ENCODE measurements at regions not wholly inside any gene's neighbourhood (a gene's known extent, or its start where the extent isn't known, plus 50 kb on each side); places are given as distances from the start of the nearest gene placed in this dataset.
"Not testable (repeated sequence)": the region's sequence is repeated elsewhere in the genome, so short reads cannot be mapped to it uniquely, and the experiment has no call there.

DNA sequence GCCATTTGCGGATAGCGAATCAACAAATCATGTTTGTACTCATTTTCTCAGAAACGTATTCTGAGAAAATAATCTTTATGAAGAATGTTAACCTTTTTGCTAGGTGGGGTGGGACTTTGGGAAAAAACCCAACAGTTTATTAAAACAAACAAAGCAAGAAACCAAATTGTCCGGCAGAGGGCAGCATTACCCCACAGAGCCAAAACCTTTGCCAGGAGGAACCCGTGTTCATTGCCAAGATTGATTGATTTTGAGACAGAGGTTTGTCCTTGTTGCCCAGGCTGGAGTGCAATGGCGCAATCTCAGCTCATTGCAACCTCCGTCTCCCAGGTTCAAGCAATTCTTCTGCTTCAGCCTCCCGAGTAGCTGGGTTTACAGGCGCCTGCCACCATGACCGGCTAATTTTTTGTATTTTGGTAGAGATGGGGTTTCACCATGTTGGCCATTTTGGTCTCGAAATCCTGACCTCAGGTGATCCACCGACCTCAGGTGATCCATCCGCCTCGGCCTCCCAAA, 70.8 kb upstream of the RHOU start:
- DNase-seq (ENCODE audit: low read depth): peak; percentile 24
- TF ChIP-seq, protein P1, sequence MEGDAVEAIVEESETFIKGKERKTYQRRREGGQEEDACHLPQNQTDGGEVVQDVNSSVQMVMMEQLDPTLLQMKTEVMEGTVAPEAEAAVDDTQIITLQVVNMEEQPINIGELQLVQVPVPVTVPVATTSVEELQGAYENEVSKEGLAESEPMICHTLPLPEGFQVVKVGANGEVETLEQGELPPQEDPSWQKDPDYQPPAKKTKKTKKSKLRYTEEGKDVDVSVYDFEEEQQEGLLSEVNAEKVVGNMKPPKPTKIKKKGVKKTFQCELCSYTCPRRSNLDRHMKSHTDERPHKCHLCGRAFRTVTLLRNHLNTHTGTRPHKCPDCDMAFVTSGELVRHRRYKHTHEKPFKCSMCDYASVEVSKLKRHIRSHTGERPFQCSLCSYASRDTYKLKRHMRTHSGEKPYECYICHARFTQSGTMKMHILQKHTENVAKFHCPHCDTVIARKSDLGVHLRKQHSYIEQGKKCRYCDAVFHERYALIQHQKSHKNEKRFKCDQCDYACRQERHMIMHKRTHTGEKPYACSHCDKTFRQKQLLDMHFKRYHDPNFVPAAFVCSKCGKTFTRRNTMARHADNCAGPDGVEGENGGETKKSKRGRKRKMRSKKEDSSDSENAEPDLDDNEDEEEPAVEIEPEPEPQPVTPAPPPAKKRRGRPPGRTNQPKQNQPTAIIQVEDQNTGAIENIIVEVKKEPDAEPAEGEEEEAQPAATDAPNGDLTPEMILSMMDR (IDR thresholded peaks at IDR 0.05; ENCODE audit: control insufficient read depth, insufficient read depth, low read depth, low read length, missing control alignments): peak; percentile 75
- H3K4me3 ChIP-seq (ENCODE audit: control insufficient read depth, low read depth, low read length): no peak overlapping the region

DNA sequence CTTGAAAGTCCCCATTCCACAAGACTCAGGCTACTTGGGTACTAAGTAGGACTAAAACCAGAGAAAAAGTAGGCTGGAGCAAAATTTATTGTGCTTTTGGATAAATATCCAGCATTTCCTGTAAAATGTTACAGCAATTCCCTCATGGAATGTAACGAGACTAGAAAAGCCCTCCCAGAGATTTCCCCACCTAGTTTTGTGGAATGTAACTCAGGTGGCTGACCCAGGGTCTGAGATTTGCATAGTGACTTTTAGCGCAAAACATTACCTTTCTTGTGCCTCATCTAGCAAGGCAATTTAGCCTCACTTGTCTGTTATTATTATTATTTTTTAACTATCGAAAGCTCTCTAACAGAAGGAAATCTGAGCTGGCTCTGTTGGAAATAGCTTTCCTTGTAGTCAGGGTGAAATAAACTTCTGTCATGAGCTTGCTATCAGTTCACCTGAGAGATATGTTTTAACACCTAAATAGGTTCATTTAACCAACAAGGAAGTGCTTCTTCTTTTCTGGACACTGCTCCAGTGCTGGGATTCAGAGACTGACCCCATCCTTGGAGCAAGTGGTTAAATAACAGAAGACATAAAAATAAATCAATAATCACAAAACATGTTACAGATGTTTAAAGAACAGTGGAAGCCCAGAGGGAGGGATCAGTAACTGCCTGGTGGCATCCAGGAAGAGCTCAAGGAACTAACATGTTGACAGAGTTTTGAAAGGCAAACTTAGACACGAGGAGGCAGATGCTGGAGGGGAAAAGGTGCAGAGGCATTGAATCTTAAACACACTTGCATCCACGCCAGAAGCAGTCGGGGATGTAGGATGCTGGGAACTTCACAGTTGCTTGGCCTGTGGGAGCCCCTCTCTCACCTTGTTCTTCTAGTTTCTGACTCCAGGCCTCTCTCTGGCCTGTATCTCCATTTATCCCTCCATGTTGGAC, 68.3 kb upstream of the RHOU start:
- TF ChIP-seq, protein P1 (IDR thresholded peaks at IDR 0.05; ENCODE audit: control insufficient read depth, insufficient read depth, low read depth, low read length, missing control alignments): no peak
- no peak overlapping the region for H3K4me3 ChIP-seq (ENCODE audit: control insufficient read depth, low read depth, low read length)
- DNase-seq (ENCODE audit: low read depth): no peak

DNA sequence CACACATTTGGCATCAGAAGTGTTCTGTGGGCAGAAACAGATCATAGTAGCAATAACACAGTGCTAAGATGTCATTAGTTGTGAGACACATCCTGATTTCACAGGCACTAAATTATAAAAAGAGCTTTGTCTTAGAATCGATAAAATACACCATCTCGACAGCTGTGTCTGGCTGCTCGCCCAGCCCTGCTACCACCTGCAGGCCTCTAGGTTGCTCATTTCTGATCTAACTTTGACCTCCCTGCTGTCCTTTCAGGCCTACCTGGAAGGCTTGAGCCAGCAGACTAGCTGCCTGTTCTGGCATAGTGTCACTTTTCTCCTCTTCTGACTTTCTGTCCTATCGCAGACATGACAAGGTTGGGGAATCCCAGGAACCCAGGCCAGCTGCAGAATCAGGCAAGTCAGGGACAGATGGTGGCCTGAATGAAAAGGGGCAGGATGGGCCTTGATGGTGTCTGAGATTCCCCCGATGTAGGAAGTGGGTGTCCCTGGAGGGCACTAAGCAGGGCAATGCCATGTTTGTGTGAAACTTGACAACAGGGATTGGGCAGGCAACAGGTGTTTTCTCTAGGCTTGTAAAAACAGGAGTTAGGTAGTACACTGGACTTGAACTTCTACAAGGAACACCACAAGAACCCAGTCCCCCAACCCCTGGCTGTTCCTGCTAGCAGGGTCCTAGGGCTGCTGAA, 66.6 kb upstream of the RHOU start:
- no peak overlapping the region for H3K4me3 ChIP-seq (ENCODE audit: control insufficient read depth, low read depth, low read length)
- no peak for DNase-seq (ENCODE audit: low read depth)
- TF ChIP-seq, protein P1 (IDR thresholded peaks at IDR 0.05; ENCODE audit: control insufficient read depth, insufficient read depth, low read depth, low read length, missing control alignments): no peak

DNA sequence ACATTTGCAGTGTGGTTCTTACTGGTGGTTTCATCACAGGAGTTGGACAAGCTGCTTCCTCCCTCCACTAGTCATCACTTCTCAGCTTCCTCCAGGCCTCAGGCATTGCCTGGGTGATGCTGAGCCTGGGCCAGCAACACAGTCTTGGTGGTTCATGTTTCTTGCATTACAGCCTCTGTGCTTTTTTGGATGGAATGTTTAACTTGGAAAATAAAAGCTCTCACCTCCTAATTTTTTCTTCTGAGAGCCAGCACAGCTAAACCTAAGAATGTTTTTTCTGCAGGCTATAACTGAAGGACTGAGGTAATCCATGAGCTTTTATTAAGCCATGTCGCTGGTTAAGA, 66.1 kb upstream of the RHOU start:
- no peak overlapping the region for H3K4me3 ChIP-seq (ENCODE audit: control insufficient read depth, low read depth, low read length)
- TF ChIP-seq, protein P1 (IDR thresholded peaks at IDR 0.05; ENCODE audit: control insufficient read depth, insufficient read depth, low read depth, low read length, missing control alignments): no peak
- peak; percentile 55 for DNase-seq (ENCODE audit: low read depth)

DNA sequence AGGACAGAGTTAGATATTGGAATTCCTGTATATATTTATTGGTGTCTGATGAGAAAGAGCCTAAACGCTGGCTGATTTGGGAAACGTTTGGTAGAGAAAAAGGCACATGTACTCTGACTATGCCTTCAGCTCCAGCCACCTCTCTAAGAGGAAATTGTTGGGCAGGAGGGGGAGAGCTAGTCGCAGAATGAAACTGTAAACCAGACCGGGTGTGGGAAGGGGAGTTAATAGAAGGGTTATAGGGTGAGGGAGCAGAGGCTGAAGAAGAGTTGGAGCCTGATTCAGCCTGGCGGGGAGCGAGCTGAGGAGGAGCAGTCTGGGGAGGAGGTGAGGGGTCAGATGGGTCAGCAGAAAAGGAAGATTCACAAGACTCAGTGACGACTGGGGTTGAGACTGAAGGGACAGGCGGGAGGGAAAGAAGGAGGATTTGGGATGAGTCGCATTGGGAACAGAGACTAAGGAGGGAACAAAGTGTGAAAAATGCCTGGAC, 54.2 kb upstream of the RHOU start:
- DNase-seq (ENCODE audit: low read depth); H3K4me3 ChIP-seq (ENCODE audit: control insufficient read depth, low read depth, low read length): not testable (repeated sequence)

DNA sequence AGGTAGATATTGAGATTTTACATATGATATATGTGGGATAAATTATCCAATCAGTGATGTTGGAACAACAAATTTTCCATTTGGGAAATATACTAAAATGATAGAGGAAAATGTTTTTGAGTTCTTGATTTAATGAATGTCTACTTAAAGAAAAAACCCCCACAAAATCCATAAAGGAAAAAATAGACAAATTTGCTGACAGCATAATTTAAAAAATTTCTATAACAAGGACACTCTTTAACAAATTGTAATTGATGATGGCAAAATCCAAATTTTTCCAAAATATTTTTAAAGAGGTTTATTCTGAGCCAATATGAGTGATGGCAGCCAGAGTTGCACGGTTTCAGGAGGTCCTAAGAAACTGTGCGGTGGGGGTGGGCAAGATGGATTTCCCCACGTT, 51.9 kb upstream of the RHOU start:
- TF ChIP-seq, protein P1 (IDR thresholded peaks at IDR 0.05; ENCODE audit: control insufficient read depth, insufficient read depth, low read depth, low read length, missing control alignments): no peak
- H3K4me3 ChIP-seq (ENCODE audit: control insufficient read depth, low read depth, low read length): no peak overlapping the region
- no peak for DNase-seq (ENCODE audit: low read depth)

DNA sequence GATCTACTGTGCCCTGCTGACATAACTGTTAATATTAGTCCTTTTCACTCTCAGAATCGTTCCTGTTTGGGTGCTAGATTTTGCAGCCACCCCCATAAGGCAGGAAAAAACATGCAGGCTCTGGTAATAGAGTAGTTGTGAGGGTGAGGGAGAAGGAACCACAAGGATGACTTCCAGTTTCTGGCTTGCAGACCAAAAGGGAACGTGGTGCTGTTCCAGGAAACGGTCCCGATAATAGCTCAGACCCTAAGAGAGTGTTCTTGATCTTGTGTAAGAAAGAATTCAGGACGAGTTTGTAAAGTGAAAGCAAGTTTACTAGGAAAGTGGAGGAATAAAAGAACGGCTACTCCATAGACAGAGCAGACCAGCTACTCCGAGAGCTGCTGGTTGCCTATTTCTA, 50.7 kb upstream of the RHOU start:
- TF ChIP-seq, protein P1 (IDR thresholded peaks at IDR 0.05; ENCODE audit: control insufficient read depth, insufficient read depth, low read depth, low read length, missing control alignments): no peak
- no peak for DNase-seq (ENCODE audit: low read depth)
- no peak overlapping the region for H3K4me3 ChIP-seq (ENCODE audit: control insufficient read depth, low read depth, low read length)
